ENCODE measurements at regions not wholly inside any gene's neighbourhood (a gene's known extent, or its start where the extent isn't known, plus 50 kb on each side); places are given as distances from the start of the nearest gene placed in this dataset.

- TF ChIP-seq SPI1 (IDR thresholded peaks at IDR 0.05; ENCODE audit: low read depth, low read length) (no peak), POLR2A (IDR thresholded peaks at IDR 0.05; ENCODE audit: low read depth, low read length) (no peak), TAF1 (IDR thresholded peaks at IDR 0.05; ENCODE audit: low read depth, low read length) (no peak), POLR2AphosphoS5 (IDR thresholded peaks at IDR 0.05; ENCODE audit: low read depth, low read length) (no peak), POU2F2 (IDR thresholded peaks at IDR 0.05; ENCODE audit: low read depth, low read length) (no peak)
These were observed 211.4 kb upstream of the ZNF385D start for GRCh38 chr3:21962456-21962855.

All from GM12891 (cell line).